HEK293T (cell line): ENCODE measurements at regions not wholly inside any gene's neighbourhood (a gene's known extent, or its start where the extent isn't known, plus 50 kb on each side); places are given as distances from the start of the nearest gene placed in this dataset.

Experiments used
- CTCF ChIA-PET: fragments of 350-600 bp; formaldehyde crosslinking; extraction: SDS; loops from one replicate; lab custom pipeline; 2021; ENCODE audit warnings: antibody characterized with exemption, inconsistent platforms; lab: Yijun Ruan, JAX
- POLR2A ChIA-PET: fragments of 350-600 bp; formaldehyde crosslinking; extraction: SDS; loops from one replicate; lab custom pipeline; 2020; ENCODE audit warnings: antibody characterized with exemption, inconsistent platforms; lab: Yijun Ruan, JAX
- DNase-seq: peaks from one replicate; pipeline ENCODE4 v3.0.0; 2012; ENCODE audit warnings: mixed read lengths; ENCODE audit errors: extremely low spot score
- ARNT ChIP-seq: fragments of 450-650 bp; IDR thresholded peaks from 2 replicates; pipeline ENCODE4 v1.6.1; 2017; ENCODE audit warnings: mild to moderate bottlenecking
- BHLHE40 ChIP-seq: fragments of 450-650 bp; IDR thresholded peaks from 2 replicates; pipeline ENCODE4 v1.6.1; 2016; ENCODE audit warnings: mild to moderate bottlenecking, moderate library complexity, borderline replicate concordance
- CTBP1 ChIP-seq: fragments of 450-650 bp; IDR thresholded peaks from 2 replicates; pipeline ENCODE4 v1.6.1; 2016; ENCODE audit warnings: borderline replicate concordance
- ELF4 ChIP-seq: fragments of 450-650 bp; IDR thresholded peaks from 2 replicates; pipeline ENCODE4 v1.6.1; 2017; ENCODE audit warnings: antibody characterized with exemption
- FOXA1 ChIP-seq: fragments of 450-650 bp; IDR thresholded peaks from 2 replicates; pipeline ENCODE4 v1.6.1; 2016; ENCODE audit warnings: mild to moderate bottlenecking
- FOXK2 ChIP-seq: fragments of 450-650 bp; IDR thresholded peaks from 2 replicates; pipeline ENCODE4 v1.6.1; 2016; ENCODE audit warnings: mild to moderate bottlenecking
- FOXM1 ChIP-seq: fragments of 450-650 bp; IDR thresholded peaks from 2 replicates; pipeline ENCODE4 v1.6.1; 2017; ENCODE audit warnings: mild to moderate bottlenecking, borderline replicate concordance
- HDGF ChIP-seq: fragments of 450-650 bp; IDR thresholded peaks from 2 replicates; pipeline ENCODE4 v1.6.1; 2017; ENCODE audit warnings: antibody characterized with exemption, borderline replicate concordance
- L3MBTL2 ChIP-seq: fragments of 450-650 bp; conservative IDR thresholded peaks from 2 replicates; pipeline ENCODE4 v1.6.1; 2016; ENCODE audit warnings: mild to moderate bottlenecking
- LEF1 ChIP-seq: fragments of 450-650 bp; IDR thresholded peaks from 2 replicates; pipeline ENCODE4 v1.6.1; 2017; ENCODE audit warnings: mild to moderate bottlenecking, borderline replicate concordance
- NFRKB ChIP-seq: fragments of 450-650 bp; IDR thresholded peaks from 2 replicates; pipeline ENCODE4 v1.6.1; 2016; ENCODE audit warnings: mild to moderate bottlenecking, moderate library complexity
- PKNOX1 ChIP-seq: fragments of 450-650 bp; IDR thresholded peaks from 2 replicates; pipeline ENCODE4 v1.6.1; 2016
- SP1 ChIP-seq: fragments of 450-650 bp; IDR thresholded peaks from 2 replicates; pipeline ENCODE4 v1.6.1; 2017
- SUZ12 ChIP-seq: fragments of 450-650 bp; IDR thresholded peaks from 2 replicates; pipeline ENCODE4 v1.6.1; 2016; ENCODE audit warnings: mild to moderate bottlenecking
- TARDBP ChIP-seq: fragments of 450-650 bp; IDR thresholded peaks from 2 replicates; pipeline ENCODE4 v1.6.1; 2016
- ZNF384 ChIP-seq: fragments of 450-650 bp; IDR thresholded peaks from 2 replicates; pipeline ENCODE4 v1.6.1; 2016

DNA sequence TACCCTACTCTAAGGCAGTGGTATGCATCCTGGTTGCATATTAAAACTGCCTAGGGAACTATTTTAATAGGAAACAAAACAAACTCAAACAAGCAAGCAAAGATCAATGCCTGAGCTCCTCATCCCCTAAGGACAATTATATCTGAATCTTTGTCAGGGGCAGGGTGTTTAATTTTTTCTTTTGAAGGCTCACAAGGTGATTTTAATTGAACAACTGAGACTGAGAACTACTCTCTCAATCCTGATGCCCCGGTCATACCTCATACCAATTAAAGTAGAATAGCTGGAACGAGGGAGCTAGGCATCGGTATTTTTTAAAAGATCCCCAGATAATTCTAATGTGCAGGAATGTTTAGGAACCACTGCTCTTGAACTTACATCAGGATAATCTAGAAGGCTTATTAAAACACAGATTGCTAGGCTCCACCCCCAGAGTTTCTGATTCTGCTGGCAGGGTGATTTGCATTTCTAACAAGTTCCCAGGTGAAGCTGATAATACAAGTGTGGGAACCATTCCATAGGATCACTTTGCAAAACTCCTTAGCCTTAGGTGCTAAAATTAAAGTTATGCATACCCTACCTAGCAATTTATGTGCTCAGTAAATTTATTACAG, 416.5 kb downstream of the GUCY1A2 start:
- POLR2A ChIA-PET, result no interaction called here
- TF ChIP-seq SP1 (no peak), BHLHE40 (no peak), CTBP1 (no peak), ARNT (no peak), SUZ12 (no peak), FOXM1 (no peak), L3MBTL2 (no peak), ELF4 (no peak), FOXK2 (no peak), FOXA1 (no peak), HDGF (no peak), ZNF384 (no peak), LEF1 (no peak)
- no peak for DNase-seq
- CTCF ChIA-PET, result no interaction called here

DNA sequence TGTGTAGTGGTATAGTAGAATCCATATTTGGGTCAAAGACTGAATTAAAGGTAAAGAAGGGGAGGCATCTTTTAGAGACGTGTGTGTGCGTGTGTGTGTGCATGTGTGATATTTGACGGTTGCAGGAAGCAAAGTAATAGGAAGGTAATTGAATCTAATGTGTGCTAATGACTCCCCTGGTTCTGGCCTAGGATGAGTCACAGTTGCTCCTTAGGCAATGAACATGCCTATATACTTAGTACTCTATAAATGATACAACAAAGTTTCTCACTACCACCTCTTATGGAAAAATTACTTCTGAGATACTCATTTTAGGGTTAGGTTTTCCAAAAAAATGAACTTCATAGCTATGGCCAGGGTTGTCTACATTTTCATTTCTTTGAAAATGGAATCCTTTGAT, 409.6 kb downstream of the GUCY1A2 start:
- ChIA-PET POLR2A (no interaction called here), CTCF (no interaction called here)
- no peak for DNase-seq
- TF ChIP-seq BHLHE40 (no peak), HDGF (no peak), ZNF384 (no peak), CTBP1 (no peak), ARNT (no peak), LEF1 (no peak), L3MBTL2 (no peak), FOXK2 (no peak), FOXA1 (no peak), SUZ12 (no peak), PKNOX1 (no peak), FOXM1 (no peak), SP1 (no peak), NFRKB (no peak), ELF4 (no peak)

DNA sequence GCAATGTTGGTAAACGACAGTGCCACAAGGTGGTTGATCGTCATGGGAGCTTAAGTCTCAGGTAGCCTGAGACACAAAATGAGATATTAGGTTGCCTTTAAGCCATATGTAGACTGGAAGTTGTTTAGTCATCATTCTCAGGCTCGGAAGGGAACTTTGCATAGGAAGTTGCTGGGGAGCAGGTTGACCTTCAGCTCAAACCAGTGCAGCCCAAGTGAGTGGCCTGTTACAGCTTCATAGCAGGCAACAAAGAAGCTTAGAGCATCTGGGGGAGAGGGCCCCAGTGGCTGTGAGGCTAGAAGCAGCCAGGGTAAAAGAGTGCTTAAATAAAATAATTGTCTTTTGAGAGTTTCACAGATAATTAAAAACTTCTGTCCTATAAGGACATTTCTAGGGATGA, 404.0 kb downstream of the GUCY1A2 start:
- no peak for TF ChIP-seq NFRKB
- TF ChIP-seq ARNT, result no peak
- TF ChIP-seq ZNF384, result no peak
- no peak for TF ChIP-seq HDGF
- TF ChIP-seq TARDBP, result no peak
- no peak for TF ChIP-seq CTBP1
- no peak for TF ChIP-seq BHLHE40
- no peak for TF ChIP-seq ELF4
- TF ChIP-seq FOXK2, result no peak
- no peak for TF ChIP-seq L3MBTL2
- no peak for TF ChIP-seq SP1
- no peak for TF ChIP-seq FOXA1
- TF ChIP-seq LEF1, result no peak
- POLR2A ChIA-PET, result no interaction called here
- DNase-seq, result no peak
- CTCF ChIA-PET, result interaction anchor here (0.6 kb wide), 1 partner anchor 38 kb away, joined by 3 read pairs; no protein-coding TSS in a partner anchor

DNA sequence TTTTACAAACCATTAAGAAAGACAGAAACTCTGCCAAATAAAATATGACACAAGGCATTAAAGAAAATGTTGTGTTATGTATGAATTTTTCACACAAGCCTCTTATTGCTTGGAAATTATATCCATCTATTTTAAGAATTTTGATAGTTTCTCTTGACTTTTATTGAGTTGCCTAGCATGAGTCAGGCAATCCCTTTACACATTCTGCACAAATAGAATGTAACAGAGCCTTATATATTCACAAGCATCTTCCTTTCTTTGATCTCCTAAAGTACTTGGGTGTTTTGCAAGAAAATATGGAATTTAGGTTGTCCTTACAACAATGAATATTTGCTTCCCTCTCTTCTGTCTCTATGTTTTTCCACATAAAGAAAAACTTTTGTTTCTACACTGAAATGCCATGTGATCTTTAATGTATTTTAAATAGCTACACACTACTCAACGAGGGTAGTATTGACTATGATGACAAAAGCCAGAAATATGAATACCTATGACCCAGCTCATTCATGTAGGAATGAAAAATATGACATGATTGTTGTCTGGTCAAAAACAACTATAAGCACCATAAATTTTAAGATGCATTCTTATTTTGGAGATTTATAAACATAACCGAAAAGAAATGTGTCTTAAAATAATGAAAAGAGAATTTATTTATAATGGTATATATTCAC, 398.8 kb downstream of the GUCY1A2 start:
- ChIA-PET CTCF (no interaction called here), POLR2A (no interaction called here)
- TF ChIP-seq SP1 (no peak), L3MBTL2 (no peak), NFRKB (no peak), ARNT (no peak), BHLHE40 (no peak), LEF1 (no peak), ELF4 (no peak), FOXM1 (no peak), SUZ12 (no peak), HDGF (no peak), PKNOX1 (no peak), FOXK2 (no peak), TARDBP (no peak), CTBP1 (no peak), ZNF384 (no peak)

GRCh38 chr11:106621484-106621883, 396.8 kb downstream of the GUCY1A2 start:
- TF ChIP-seq ELF4 (no peak), HDGF (no peak), FOXM1 (no peak), PKNOX1 (no peak)
- ChIA-PET CTCF (no interaction called here), POLR2A (no interaction called here)
- no peak for DNase-seq

More for the DNA sequence above, 398.8 kb downstream of the GUCY1A2 start:
- DNase-seq, result no peak
